ENCODE measurements at regions not wholly inside any gene's neighbourhood (a gene's known extent, or its start where the extent isn't known, plus 50 kb on each side); places are given as distances from the start of the nearest gene placed in this dataset.

DNA sequence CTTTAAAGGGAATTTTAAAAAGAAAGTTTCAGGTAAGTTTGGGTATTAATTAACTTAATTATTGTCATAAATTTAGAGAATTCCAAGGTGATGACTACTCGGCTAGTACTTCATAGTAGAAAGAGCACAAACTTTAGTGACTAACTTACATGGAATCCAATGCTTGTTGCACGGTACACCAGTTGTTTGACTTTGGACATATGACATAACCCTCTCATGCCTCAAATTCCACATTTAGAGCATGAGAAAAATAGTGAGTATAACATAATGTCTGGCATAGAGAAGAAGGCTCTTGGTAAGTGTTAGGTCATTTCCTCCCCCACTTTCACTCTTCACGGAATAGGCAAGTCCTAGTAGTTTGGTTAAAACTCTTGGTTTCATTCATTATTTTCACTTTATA lies 1249.4 kb upstream of the SLC10A2 start:
- TF ChIP-seq POLR2A (IDR thresholded peaks at IDR 0.05; ENCODE audit: low read depth, low read length) (no peak), POLR2AphosphoS5 (IDR thresholded peaks at IDR 0.05; ENCODE audit: low read depth, low read length) (no peak), TAF1 (IDR thresholded peaks at IDR 0.05; ENCODE audit: low read depth, low read length) (no peak), PAX5 (IDR thresholded peaks at IDR 0.05; ENCODE audit: insufficient read depth, low read length, severe bottlenecking) (no peak), SPI1 (IDR thresholded peaks at IDR 0.05; ENCODE audit: low read depth, low read length) (no peak)

All from GM12891 (cell line).